ENCODE measurements at regions not wholly inside any gene's neighbourhood (a gene's known extent, or its start where the extent isn't known, plus 50 kb on each side); places are given as distances from the start of the nearest gene placed in this dataset.

DNA sequence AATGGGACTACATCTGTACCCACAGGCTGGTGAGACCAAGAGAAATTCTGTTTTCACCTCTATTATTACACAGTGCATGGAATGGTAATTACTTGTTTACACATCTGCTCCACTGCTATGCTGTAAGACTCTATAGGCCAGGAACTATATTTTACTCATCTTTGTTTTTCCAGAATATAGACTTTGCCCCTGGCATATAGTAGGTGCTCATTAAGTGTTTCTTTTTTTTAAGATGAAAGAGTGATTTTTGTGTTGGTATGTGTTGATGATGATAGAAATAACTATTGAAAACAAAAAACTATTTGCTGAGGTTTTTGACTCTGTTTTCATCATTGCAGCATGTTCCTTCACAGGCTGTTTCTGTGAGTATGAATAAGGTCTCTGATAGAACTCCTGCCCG is 294.7 kb downstream of the CSNK1G3 start (continued):
- TF ChIP-seq GABPA (IDR thresholded peaks at IDR 0.05; ENCODE audit: low read depth) = no peak
- no peak for TF ChIP-seq RFX5 (IDR thresholded peaks at IDR 0.05; ENCODE audit: low read length)
- no peak for TF ChIP-seq MXI1 (IDR thresholded peaks at IDR 0.05; ENCODE audit: low read depth, low read length)

DNA sequence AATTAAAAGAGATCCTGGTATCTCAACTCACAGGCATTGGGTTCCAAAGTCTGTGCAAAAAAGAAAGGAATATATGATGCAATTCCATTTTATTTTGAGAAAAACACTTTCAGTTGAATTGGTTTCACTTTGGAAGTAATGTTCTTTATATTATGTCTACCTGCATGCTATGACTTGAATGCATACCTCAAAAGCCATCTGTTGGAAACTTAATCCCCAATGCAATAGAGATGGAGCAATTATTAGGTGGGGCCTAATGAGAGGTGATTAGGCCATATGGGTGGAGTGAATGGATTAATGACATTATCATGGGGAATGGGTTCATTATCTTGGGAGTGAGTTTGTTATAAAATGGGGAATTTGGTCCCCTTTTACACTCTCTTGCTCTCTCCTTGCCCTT is 293.3 kb downstream of the CSNK1G3 start:
- no peaks in the 10 kb centered on the region for H3K9me3 ChIP-seq
- H3K27ac ChIP-seq (ENCODE audit: low read depth in 2 of 2, low read length in 1 of 2) = no peak overlapping the region
- no peaks in the 10 kb centered on the region for H3K9me2 ChIP-seq
- ChIA-PET POLR2A (no interaction called here), CTCF (no interaction called here)
- H3K9ac ChIP-seq = no peak overlapping the region
- H4K20me1 ChIP-seq (ENCODE audit: insufficient read depth) = no peaks in the 10 kb centered on the region
- H3K27me3 ChIP-seq (ENCODE audit: insufficient read depth) = no peaks in the 10 kb centered on the region
- H3F3A ChIP-seq (replicated peaks; ENCODE audit: insufficient read depth) = no peaks in the 10 kb centered on the region
- peaks cover 0 to 9% of the 10 kb centered on the region in 2 experiments; a peak in 3 of 4 replicates for H3K4me1 ChIP-seq (ENCODE audit: control insufficient read depth in 1 of 2, insufficient read depth in 2 of 2, low read depth in 1 of 2, low read length in 1 of 2)
- no peaks in the 10 kb centered on the region; the same call in 1 of the 2 replicates for H3K79me2 ChIP-seq (ENCODE audit: insufficient read depth)
- no peaks in the 10 kb centered on the region for H3K36me3 ChIP-seq (replicated peaks in 1 of 2; ENCODE audit: control insufficient read depth in 1 of 2, insufficient read depth in 2 of 2, low read length in 1 of 2)
- H3K4me3 ChIP-seq (ENCODE audit: low read depth in 2 of 2, low read length in 1 of 2) = no peak overlapping the region
- no peak overlapping the region for H2AFZ ChIP-seq (ENCODE audit: low read depth)
- no peak for TF ChIP-seq EZH2phosphoT487 (IDR thresholded peaks at IDR 0.05; ENCODE audit: borderline replicate concordance, low read depth)
- no peak for TF ChIP-seq MEF2A (IDR thresholded peaks at IDR 0.05; ENCODE audit: borderline replicate concordance, low read depth)
- TF ChIP-seq MXI1 (IDR thresholded peaks at IDR 0.05; ENCODE audit: low read depth, low read length) = no peak
- DNase-seq = no peak
- H3K4me2 ChIP-seq = no peak overlapping the region

DNA sequence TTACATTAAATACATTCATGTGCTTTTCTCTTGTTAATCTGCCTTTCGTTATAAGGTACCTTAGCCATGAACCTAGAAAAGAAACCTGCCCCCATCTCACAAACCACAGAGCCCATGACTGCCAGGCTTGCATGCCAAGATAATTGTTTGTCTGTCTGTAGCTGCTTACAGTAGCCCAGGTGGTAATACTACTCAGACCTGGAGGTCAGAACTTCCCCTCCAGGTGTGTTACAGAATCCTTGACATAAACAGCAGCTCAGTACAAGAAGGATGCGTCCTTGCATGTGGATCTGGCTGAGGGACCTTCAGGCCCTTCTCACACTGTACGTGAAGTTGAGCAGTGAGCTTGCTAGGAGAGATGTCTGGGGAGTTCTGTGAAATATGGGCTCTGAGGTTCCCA is 291.4 kb downstream of the CSNK1G3 start:
- H3K4me2 ChIP-seq = no peak overlapping the region
- no peaks in the 10 kb centered on the region for H3K36me3 ChIP-seq (replicated peaks in 1 of 2; ENCODE audit: control insufficient read depth in 1 of 2, insufficient read depth in 2 of 2, low read length in 1 of 2)
- no peak overlapping the region for H3K4me3 ChIP-seq (ENCODE audit: low read depth in 2 of 2, low read length in 1 of 2)
- DNase-seq = no peak
- ChIA-PET POLR2A (no interaction called here), CTCF (interaction anchor here (1.2 kb wide), 1 partner anchor 11 kb away, joined by 3 read pairs; no protein-coding TSS in a partner anchor)
- no peak overlapping the region for H3K9ac ChIP-seq
- peaks cover 0 to 5% of the 10 kb centered on the region in 2 experiments; a peak in 3 of 4 replicates for H3K4me1 ChIP-seq (ENCODE audit: control insufficient read depth in 1 of 2, insufficient read depth in 2 of 2, low read depth in 1 of 2, low read length in 1 of 2)
- no peaks in the 10 kb centered on the region for H3K9me3 ChIP-seq
- no peaks in the 10 kb centered on the region for H3F3A ChIP-seq (replicated peaks; ENCODE audit: insufficient read depth)
- H3K27ac ChIP-seq (ENCODE audit: low read depth in 2 of 2, low read length in 1 of 2) = no peak overlapping the region
- no peaks in the 10 kb centered on the region for H3K9me2 ChIP-seq
- H3K27me3 ChIP-seq (ENCODE audit: insufficient read depth) = no peaks in the 10 kb centered on the region
- 93% methylated on average over 3 of the region's 3 CpGs for WGBS (ENCODE audit: low lambda C conversion rate)
- no peaks in the 10 kb centered on the region for H4K20me1 ChIP-seq (ENCODE audit: insufficient read depth)
- H3K79me2 ChIP-seq (ENCODE audit: insufficient read depth) = no peaks in the 10 kb centered on the region; the same call in 1 of the 2 replicates
- no peak overlapping the region for H2AFZ ChIP-seq (ENCODE audit: low read depth)
- no peak for TF ChIP-seq MXI1 (IDR thresholded peaks at IDR 0.05; ENCODE audit: low read depth, low read length)
- no peak for TF ChIP-seq FOSL2 (IDR thresholded peaks at IDR 0.05; ENCODE audit: borderline replicate concordance, low read depth)
- no peak for TF ChIP-seq RCOR1 (IDR thresholded peaks at IDR 0.05; ENCODE audit: low read length)
- TF ChIP-seq RXRA (IDR thresholded peaks at IDR 0.05; ENCODE audit: borderline replicate concordance, low read depth) = no peak
- no peak for TF ChIP-seq MEF2A (IDR thresholded peaks at IDR 0.05; ENCODE audit: borderline replicate concordance, low read depth)
- TF ChIP-seq, protein P1, sequence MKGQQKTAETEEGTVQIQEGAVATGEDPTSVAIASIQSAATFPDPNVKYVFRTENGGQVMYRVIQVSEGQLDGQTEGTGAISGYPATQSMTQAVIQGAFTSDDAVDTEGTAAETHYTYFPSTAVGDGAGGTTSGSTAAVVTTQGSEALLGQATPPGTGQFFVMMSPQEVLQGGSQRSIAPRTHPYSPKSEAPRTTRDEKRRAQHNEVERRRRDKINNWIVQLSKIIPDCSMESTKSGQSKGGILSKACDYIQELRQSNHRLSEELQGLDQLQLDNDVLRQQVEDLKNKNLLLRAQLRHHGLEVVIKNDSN (IDR thresholded peaks at IDR 0.05; ENCODE audit: borderline replicate concordance, low read depth) = no peak
- TF ChIP-seq FOXM1 (IDR thresholded peaks at IDR 0.05; ENCODE audit: low read depth) = no peak
- TF ChIP-seq CHD2 (IDR thresholded peaks at IDR 0.05; ENCODE audit: low read length, partially characterized antibody) = no peak
- TF ChIP-seq ELF1 (IDR thresholded peaks at IDR 0.05) = no peak
- TF ChIP-seq, protein P2, sequence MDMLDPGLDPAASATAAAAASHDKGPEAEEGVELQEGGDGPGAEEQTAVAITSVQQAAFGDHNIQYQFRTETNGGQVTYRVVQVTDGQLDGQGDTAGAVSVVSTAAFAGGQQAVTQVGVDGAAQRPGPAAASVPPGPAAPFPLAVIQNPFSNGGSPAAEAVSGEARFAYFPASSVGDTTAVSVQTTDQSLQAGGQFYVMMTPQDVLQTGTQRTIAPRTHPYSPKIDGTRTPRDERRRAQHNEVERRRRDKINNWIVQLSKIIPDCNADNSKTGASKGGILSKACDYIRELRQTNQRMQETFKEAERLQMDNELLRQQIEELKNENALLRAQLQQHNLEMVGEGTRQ (IDR thresholded peaks at IDR 0.05; ENCODE audit: borderline replicate concordance, low read depth, low read length) = no peak
- TF ChIP-seq, protein P3, sequence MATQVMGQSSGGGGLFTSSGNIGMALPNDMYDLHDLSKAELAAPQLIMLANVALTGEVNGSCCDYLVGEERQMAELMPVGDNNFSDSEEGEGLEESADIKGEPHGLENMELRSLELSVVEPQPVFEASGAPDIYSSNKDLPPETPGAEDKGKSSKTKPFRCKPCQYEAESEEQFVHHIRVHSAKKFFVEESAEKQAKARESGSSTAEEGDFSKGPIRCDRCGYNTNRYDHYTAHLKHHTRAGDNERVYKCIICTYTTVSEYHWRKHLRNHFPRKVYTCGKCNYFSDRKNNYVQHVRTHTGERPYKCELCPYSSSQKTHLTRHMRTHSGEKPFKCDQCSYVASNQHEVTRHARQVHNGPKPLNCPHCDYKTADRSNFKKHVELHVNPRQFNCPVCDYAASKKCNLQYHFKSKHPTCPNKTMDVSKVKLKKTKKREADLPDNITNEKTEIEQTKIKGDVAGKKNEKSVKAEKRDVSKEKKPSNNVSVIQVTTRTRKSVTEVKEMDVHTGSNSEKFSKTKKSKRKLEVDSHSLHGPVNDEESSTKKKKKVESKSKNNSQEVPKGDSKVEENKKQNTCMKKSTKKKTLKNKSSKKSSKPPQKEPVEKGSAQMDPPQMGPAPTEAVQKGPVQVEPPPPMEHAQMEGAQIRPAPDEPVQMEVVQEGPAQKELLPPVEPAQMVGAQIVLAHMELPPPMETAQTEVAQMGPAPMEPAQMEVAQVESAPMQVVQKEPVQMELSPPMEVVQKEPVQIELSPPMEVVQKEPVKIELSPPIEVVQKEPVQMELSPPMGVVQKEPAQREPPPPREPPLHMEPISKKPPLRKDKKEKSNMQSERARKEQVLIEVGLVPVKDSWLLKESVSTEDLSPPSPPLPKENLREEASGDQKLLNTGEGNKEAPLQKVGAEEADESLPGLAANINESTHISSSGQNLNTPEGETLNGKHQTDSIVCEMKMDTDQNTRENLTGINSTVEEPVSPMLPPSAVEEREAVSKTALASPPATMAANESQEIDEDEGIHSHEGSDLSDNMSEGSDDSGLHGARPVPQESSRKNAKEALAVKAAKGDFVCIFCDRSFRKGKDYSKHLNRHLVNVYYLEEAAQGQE (IDR thresholded peaks at IDR 0.05; ENCODE audit: low read depth, low read length) = no peak

All from SK-N-SH (cell line).